PC-9 (cell line): ENCODE measurements at regions not wholly inside any gene's neighbourhood (a gene's known extent, or its start where the extent isn't known, plus 50 kb on each side); places are given as distances from the start of the nearest gene placed in this dataset.
"Not testable (repeated sequence)": the region's sequence is repeated elsewhere in the genome, so short reads cannot be mapped to it uniquely, and the experiment has no call there.

ENCODE experiments used
- EZH2 ChIP-seq: fragments of 200-600 bp; sonication (generic); IDR thresholded peaks from 2 replicates; pipeline ENCODE4 v1.8.0; 2017; ENCODE audit warnings: antibody characterized with exemption, low read depth
- TF ChIP-seq, protein P1 (sequence below): fragments of 200-600 bp; sonication (generic); conservative IDR thresholded peaks from 2 replicates; pipeline ENCODE4 v1.6.1; 2017; ENCODE audit warnings: mixed run types, antibody characterized with exemption, mild to moderate bottlenecking, moderate library complexity

DNA sequence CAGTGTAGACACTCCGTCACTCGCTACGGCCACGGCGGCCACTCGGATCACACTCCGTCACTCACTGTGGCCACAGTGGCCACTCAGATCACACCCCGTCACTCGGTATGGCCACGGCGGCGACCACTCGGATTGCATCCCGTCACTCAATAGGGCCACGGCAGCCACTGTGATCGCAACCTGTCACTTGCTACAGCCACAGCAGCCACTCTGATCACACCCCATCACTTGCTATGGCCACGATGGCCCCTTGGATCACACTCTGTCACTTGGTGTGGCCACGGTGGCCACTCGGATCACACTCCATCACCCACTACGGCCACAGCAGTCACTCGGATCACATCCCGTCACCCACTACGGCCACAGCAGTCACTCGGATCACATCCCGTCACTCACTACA lies 175.3 kb downstream of the LAT start:
- TF ChIP-seq, protein P1, sequence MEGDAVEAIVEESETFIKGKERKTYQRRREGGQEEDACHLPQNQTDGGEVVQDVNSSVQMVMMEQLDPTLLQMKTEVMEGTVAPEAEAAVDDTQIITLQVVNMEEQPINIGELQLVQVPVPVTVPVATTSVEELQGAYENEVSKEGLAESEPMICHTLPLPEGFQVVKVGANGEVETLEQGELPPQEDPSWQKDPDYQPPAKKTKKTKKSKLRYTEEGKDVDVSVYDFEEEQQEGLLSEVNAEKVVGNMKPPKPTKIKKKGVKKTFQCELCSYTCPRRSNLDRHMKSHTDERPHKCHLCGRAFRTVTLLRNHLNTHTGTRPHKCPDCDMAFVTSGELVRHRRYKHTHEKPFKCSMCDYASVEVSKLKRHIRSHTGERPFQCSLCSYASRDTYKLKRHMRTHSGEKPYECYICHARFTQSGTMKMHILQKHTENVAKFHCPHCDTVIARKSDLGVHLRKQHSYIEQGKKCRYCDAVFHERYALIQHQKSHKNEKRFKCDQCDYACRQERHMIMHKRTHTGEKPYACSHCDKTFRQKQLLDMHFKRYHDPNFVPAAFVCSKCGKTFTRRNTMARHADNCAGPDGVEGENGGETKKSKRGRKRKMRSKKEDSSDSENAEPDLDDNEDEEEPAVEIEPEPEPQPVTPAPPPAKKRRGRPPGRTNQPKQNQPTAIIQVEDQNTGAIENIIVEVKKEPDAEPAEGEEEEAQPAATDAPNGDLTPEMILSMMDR, result not testable (repeated sequence)
- TF ChIP-seq EZH2, result not testable (repeated sequence)
